NCI-H524 (cell line): ENCODE measurements at regions not wholly inside any gene's neighbourhood (a gene's known extent, or its start where the extent isn't known, plus 50 kb on each side); places are given as distances from the start of the nearest gene placed in this dataset.
"Not testable (repeated sequence)": the region's sequence is repeated elsewhere in the genome, so short reads cannot be mapped to it uniquely, and the experiment has no call there.

ENCODE experiments used
- DNase-seq, 2 experiments: peaks; one replicate each; lab custom pipeline; 2025; lab: John Stamatoyannopoulos, UW

- DNase-seq = no peak
Observed at GRCh38 chr6:50467931-50468330, 245.4 kb upstream of the TFAP2D start.

DNA sequence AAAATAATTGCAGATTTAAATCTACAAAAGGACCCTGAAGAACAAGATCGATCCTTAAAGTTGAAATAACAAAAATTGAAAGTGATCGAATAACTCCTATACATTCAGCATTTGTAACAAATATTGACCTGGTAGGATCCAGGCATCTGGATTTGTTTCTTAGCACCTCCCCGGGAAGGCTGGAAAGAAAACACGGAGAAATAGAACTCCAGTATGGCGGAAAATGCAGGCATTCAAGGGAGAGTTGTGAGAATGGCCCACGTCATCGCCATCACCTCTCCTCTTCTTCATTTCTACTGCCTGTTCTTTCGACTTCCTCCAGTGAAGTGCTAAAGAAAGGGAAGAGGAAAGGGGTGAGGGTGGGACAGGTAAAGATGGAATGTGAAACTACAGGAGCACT is 242.3 kb upstream of the TFAP2D start:
- no peak for DNase-seq

- DNase-seq = no peak
Observed at GRCh38 chr6:50510361-50510760, 203.0 kb upstream of the TFAP2D start.

GRCh38 chr6:50520326-50521266 is 192.7 kb upstream of the TFAP2D start:
- DNase-seq = no peak

DNA sequence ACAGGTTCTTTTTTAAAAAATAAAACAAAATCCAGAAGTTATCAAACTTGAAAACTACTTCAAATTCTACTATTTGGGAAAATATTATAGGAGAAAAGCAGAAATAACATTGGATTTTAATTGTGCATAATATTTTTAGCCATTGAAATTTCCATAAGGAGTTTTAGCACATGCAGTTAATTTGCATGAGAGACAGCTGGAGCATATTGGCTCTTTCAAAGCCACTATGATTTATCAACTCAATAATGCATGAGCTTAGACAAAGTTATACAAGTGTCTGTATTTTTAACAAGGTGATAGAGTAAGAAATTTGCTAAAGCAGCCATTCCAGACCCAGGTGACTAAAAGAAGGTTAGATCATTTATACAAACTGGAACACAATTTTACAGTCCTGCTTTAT is 189.0 kb upstream of the TFAP2D start:
- no peak for DNase-seq

- DNase-seq = no peak
Observed at GRCh38 chr6:50527985-50528384, 185.3 kb upstream of the TFAP2D start.

- no peak for DNase-seq
Observed at GRCh38 chr6:50539447-50539846, 173.9 kb upstream of the TFAP2D start.

DNA sequence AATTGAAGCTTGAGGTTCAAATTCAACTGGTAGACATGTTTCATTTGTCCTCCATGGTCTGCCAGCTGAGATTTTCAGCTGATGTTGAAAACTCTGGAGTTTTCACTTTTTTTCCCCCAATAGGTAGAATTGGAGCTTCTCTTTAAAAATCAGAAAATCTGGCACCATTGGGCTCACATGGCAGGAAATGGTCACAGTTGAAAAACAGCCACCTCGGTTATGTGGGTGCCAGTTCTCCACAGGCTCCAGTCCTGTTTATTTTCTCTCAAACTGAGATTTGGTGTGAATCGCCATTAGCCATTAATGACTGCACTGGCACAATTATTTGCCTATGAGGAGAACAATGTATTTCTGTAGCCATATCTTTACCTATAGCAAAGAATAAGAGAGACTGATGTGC is 171.4 kb upstream of the TFAP2D start:
- no peak for DNase-seq

- DNase-seq = peak in 1 of 2 experiments; percentile 42
Observed at GRCh38 chr6:50543666-50544065, 169.7 kb upstream of the TFAP2D start.

DNA sequence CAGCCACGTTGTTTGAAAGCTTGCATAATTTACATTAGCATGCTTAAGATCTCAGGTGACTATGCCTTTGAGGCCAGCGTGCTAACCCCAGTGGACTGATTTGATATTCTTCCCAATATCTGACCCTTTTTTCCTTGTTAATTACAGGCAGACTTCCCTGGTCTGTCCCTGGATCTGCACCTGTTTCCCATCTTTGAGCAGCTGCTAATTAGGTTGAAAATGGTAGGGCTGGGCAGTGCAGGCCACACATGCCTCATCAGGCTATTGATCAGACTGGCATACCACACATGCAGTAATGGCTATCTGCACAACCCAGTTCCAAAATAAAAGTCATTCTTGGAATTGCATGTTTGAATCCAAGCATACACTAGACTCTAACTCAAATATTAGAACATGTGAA is 164.3 kb upstream of the TFAP2D start:
- no peak for DNase-seq

- no peak for DNase-seq
Observed at GRCh38 chr6:50549475-50549874, 163.9 kb upstream of the TFAP2D start.

DNA sequence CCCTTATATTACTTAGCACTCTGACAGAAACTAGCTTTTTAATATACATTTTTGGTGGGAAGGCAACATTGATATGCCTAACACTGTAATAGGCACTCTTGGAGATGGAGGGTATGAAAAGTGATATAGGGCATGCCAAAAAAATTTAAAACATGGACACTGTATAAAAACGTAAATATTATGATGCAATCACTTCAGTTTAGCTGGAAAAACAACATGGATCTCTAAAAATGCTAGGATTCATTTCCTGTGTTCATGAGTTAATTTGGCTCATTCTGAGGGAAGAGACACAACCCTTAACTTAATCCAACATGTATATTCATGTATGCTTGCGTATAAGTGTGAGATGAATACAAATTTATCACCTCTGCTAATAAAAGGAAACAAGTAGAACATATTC is 157.3 kb upstream of the TFAP2D start:
- no peak for DNase-seq

- DNase-seq = no peak
Observed at GRCh38 chr6:50565004-50565403, 148.3 kb upstream of the TFAP2D start.

- not testable (repeated sequence) for DNase-seq
Observed at GRCh38 chr6:50571230-50571629, 142.1 kb upstream of the TFAP2D start.

GRCh38 chr6:50585441-50586330 is 127.6 kb upstream of the TFAP2D start:
- no peak for DNase-seq

- DNase-seq = no peak
Observed at GRCh38 chr6:50586331-50586675, 127.0 kb upstream of the TFAP2D start.

- no peak for DNase-seq
Observed at GRCh38 chr6:50589751-50590470, 123.4 kb upstream of the TFAP2D start.

DNA sequence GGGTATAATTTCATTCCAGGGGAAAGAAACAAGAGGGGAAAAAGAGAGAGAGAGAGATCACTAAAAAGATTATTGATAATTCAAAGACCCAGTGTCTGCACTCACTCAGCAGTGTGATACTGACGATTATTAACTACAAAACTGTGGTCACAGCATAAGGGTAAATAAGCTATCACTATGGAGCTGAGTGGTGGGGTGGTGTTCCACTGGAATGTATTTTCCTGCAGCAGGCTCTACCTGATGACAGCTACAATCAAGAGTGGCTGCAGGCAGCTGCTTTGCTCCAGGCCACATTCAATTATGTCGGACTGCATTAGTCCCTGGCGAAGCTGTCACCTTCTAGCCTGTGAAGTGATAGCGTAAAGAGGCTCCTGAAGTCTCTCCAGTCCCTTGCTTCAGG is 122.2 kb upstream of the TFAP2D start:
- no peak for DNase-seq

- no peak for DNase-seq
Observed at GRCh38 chr6:50600280-50600679, 113.0 kb upstream of the TFAP2D start.

GRCh38 chr6:50602292-50602691 is 111.0 kb upstream of the TFAP2D start:
- peak in 1 of 2 experiments; percentile 29 for DNase-seq

- DNase-seq = no peak
Observed at GRCh38 chr6:50608421-50608820, 104.9 kb upstream of the TFAP2D start.

GRCh38 chr6:50610562-50610961 is 102.8 kb upstream of the TFAP2D start:
- no peak for DNase-seq
